ENCODE measurements at regions not wholly inside any gene's neighbourhood (a gene's known extent, or its start where the extent isn't known, plus 50 kb on each side); places are given as distances from the start of the nearest gene placed in this dataset.
"Not testable (repeated sequence)": the region's sequence is repeated elsewhere in the genome, so short reads cannot be mapped to it uniquely, and the experiment has no call there.

DNA sequence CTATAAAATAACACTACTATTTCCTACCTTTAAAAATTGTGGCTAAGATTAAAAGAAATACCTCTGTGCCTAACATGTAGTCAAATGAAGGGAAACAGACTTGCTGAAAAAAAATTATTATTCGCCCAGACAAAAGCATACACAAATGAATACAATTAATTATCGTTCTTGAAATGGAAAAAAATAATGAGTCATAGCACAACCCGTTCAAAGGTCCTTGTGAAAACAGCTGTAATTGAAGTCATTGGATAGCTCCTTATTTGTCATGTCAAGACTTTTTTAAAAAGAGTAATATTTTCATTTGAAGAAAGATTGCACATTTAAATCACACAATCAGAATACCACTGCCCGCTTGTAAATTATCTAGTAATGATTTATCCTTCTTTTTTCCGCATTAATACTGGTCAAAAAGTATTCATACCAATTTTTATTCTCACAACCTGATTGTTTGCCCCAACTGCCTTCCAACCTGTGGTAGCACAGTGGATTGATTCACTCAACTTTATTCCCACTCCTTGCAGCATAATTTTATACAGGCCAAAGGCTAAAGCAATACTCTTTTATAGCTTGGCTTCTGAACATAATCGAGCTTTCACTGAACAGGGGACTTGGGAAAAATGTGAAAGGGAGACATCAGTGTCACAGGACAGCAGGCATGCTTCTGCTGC lies 655.2 kb upstream of the MAP3K7 start:
- DNase-seq, result no peak

DNA sequence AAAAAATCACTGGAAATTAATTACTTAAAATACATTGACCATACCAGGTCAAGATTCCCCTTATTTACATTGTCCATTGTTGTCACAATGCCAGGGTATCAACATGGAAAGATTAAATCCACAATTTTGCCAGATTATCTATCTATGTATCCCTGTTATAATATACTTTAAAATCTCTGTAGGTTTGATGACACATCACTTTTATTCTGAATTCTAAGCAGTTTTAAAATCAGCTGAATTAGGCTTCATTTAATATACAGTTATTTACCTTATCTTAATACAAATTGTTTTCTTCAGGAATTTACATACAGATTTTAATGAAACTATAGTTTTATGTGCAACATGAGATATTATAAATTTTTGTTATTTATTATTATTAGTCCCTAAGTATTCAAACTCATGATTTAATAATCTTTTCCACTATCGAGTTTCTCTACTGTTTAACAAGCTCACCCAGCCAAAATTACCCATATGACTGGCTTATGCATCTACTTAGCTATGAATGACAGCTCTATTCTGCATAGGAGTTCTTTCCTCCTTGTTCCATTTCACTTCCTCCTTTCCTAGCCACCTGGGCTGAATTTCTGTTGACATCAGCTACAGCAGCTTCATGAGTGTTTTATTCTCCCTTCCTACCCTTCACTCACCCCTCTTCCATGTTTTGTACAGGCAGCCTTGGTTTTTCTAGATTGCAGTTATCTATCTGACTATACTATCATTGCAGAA lies 654.2 kb upstream of the MAP3K7 start:
- DNase-seq, result no peak

DNA sequence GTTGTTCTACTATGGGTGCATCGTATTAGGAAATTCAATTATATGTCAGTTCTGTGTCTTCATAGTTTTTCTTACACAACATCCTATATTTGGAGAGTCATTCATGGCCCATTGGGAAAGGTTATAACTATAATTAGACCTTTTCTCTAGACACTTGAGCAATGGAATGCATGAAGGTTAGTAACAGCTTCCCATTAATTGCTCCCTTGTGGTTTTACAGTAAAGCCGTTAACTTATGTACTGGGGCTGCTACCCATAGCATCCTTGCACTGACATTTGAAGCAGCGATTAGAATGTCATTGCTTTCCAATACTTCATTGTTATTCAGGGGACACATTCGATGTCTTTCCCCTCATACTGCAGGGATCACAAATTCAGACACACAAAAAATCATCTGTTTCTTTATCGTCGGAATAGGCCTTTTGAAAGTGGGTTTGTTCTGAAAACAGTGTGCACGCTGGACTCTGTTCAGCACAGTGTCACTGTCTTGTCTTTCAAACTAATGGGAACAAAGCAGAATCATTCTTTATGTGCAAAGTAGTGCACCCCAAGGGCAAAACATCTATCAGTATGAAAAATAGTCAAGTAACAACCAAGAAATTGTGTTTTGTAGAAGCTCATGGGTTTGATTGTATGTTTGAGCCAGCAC lies 634.3 kb upstream of the MAP3K7 start:
- DNase-seq, result no peak

DNA sequence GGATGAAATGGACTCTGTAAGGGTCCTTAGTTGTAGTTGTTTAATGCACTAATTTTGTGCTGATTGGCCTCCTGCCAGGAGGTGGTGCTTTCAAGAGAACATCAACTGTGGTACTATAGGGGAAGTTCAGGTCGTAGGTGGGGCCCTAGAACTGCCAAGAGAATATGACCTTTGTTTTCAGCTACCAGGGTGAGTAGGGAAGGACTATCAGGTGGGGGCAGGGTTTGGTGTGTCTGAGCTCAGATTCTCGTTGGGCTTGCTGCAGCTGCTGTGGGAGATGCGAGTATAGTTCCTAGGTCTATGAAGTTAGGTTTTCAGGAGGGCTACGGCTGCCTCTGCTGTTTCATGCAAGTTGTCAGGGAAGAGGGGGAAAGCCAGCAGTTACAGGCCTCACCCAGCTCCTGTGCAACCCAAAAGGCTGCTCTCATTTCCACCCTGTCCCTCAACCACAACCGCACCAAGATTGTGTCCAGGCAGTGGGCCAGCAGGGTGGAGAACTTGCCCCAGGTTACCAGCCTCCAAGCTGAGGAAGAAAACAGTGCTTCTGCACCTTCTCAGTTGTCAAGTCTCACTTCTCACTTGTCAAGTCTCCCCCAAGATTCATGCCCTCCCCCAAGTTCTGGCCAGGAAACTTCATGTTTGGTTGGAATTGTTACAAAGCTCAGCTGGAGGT lies 626.5 kb upstream of the MAP3K7 start:
- DNase-seq, result no peak

DNA sequence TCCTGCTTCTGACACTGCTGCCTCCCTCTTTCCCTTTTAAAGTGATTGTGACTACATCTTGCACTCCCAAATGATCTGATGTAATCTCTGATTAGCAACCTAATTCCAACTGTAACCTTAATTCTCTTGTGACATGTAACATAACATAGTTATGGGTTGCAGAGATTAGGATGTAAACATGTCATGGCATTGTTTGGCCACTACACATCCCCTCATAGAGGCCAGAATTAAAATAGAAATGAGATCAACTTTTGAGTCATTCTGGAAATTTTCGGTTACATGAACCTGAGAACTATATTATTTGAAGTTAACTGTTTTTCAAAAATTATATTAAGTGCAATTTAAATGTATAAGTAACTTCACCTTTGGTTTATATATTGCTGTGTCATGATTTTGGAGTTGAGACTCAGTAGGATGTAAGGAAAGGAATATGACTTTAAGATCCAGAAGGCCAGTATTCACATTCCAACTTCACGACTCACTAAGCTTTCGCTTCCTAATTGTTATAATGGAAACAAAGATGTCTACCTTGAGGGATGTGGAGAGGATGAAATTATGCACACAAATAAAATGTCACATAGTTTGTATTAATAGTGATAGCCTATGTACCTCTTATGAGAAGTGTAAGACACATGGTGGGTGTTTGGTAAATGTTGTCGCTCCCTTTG lies 611.9 kb upstream of the MAP3K7 start:
- DNase-seq, result no peak

DNA sequence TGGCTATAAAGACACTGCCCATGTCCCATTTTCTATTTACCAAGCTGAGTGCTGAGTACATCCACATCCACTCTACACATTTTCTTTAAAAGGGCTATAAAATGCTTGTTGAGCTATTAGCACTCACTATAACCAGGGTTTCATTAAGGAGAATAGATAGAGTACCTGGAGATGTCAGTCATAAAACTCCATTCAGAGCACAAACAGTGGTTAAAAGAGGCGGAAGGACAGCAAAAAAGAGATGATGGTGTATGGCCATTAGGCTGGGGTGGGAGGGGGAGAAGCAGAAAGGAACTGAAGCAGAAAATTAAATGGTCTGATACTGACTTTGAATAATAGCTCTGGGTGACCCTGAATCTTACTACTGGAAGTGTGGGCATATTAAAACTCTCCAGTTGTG lies 609.9 kb upstream of the MAP3K7 start:
- no peak for DNase-seq

DNA sequence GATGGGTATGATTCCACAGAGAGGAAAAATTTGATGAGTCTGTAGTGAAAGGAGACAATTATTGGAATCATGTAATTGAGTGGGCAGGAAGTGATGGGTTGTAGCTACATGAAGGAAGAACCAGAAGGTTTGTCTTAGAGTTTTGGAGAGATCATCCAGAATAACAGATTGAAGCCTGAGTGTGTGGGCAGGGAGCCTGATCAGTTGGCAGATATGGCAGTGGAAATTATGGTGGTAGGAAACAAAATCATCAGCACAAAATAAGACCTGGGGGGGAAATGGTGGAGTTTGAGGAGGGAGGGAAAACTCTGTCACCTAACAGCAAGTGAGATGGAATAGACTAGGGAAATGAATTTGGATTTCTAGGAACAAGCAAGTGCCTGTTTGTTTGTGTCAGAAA lies 606.6 kb upstream of the MAP3K7 start:
- no peak for DNase-seq

DNA sequence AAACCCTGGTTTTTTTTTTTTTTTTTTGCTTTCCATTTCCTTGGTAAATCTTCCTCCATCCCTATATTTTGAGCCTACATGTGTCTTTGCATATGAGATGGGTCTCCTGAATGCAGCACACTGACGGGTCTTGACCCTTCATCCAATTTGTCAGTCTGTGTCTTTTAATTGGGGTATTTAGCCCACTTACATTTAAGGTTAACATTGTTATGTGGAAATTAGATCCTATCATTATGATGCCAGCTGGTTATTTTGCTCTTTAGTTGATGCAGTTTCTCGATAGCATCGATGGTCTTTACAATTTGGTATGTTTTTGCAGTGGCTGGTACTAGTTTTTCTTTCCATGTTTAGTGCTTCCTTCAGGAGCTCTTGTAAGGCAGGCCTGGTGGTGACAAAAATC lies 603.2 kb upstream of the MAP3K7 start:
- DNase-seq, result not testable (repeated sequence)

DNA sequence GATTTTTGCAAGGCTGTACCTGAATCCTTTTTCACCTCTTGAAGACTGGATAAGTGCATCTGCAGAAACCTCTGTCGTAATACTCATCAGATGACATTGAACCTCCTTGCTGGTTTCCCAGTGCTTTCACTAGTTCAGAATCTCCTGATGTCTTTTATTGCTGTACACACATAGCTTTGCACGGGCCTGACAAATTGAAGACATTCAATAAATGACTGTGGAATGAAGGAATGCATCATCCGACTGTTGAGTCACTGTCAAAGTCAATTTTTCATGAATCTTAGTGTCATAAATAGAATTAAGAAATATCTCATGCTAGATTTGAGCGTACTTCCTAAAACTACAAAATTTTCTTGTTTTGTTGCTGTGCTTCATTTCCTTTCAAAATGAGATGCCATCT lies 598.2 kb upstream of the MAP3K7 start:
- no peak for DNase-seq

DNA sequence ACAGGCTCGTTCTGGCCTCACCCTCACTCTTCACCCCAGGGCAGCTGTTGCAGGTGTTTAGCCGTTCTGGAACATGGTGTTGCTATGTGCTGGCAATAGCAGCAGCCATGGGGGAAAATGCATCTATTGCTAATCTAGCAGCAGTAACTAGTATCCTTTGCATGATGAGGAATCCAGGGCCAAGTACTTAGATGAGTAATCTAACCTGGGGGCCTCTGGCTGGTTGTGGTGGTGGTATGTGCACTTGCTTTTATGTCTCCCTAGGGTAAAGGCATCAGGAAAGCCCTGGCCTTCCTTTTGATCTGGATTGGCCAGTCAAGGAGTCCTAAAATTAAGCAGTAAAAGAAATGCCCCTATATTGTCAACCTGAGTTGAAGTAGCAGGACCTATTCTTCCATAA lies 594.5 kb upstream of the MAP3K7 start:
- no peak for DNase-seq

DNA sequence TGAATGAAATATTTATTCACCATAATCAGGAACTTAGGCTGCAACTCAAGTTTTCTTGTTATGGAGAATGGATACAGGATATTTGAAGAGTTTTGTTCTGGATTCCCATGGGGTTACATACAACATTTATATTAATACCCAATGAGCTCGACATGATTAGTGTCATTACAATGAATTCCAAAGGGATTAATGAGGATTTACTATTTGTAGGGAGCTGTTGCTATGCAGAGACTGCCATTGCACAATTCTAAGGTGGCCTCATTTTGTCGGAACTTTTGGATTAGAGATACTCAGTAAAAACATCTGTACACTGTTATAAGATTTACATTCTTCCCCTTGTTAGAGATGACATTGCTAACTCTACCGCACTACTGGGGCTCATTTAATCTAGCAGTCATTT lies 586.8 kb upstream of the MAP3K7 start:
- DNase-seq, result no peak

DNA sequence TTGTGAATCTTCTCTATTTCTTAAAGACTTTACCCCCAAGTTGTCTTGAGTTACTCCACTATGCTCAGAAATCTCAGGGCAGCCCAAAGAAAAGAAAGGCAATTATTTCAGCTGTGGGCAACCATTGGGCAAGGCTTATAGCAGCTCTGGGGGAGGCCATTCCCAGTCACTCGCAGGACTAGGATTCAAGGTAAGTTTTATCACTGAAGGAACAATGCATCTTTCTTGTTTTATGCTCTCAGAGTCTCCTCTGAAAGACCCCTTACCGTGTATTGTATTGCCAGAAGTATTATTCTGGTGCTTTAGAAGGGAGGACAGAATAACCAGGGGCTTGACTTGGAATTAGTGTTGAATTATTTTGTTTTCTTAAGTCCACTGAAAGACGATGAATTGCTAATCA lies 586.3 kb upstream of the MAP3K7 start:
- DNase-seq, result no peak

DNA sequence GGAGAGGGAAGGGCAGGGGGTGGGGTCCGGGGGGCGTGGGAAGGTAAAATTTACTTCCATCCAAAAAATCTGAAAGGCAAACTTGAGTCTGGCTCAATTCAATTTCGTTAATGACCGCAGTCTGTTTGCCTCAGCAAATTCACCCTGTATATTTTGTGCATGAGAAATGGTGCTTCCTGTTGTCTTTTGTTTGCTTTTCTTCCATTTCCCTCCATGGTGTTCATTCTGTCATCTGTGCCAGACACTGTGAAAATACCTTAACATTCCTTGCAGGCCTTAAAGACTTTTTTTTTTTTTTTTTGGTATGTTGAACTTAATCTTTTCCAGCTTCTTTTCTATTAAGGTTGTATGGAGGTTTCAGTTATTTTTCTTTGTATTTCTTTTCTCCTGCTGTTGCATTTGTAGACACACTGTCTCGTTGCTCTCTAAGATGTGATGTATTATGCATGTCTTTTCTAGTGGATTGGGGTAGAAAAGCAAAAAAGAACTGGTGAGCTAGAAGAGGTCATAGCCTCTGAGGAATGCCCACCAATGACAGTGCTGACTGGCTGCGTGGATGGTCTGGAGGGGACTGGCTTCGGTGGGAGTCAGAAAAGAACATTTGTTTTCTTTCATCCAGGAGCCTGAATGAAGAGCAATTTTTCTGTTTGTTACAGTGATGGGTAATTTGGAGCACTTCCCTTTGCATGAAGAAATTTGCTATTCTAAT lies 585.0 kb upstream of the MAP3K7 start:
- DNase-seq, result no peak

DNA sequence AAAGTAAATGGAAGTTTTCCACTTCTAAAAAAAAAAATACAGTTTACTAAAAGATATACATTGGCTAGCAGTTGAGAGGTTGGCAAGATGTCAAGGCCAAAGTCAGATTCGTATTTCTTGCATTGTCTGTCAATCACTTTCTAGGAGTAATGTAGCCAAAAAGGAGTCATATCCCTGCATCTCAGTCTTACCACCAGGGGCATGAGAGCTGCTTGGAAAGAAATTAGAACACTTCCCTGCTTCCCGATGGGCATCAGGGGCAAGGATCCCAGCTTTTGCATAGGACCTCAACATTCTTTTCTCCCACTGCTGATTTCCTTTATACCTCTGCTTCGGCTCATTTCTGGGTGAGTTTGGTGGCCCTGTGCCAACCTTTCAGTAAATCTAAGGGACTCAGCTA lies 581.0 kb upstream of the MAP3K7 start:
- DNase-seq, result no peak

DNA sequence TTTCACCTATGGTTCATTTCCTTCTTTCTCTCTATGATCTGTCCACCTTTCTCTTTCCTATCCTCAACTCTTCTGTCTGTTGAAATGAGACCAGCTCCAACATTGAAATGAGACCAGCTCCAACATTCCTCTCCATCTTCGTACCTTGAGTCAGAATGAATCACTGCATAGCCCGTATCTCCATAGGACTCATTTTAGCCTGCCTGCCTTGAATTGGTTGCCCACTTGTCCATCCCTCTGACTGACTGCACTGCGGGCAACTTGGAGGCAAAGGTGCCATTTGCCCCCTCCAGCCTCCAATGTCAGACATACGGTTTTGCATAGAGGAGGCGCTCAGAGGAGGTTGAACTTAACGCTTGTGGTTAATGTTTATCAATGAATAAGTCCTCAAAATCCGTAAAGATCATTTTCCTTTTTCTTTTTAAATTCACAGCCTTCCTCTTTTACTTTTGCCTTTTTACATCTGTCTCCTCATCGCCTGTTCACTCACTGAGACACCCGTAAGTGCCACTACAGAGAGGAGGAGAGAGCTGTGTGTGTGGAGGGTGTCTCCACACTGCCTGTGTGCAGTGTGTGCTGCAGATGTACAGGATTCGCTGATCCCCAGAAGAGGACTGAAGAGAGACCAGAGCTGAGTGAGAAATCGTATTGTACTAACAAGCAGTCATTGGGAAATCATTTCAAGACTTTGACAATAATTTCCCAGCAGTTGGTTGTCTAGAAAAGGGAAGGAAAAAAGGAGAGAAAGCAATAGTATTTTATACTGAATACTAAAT lies 579.6 kb upstream of the MAP3K7 start:
- no peak for DNase-seq

DNA sequence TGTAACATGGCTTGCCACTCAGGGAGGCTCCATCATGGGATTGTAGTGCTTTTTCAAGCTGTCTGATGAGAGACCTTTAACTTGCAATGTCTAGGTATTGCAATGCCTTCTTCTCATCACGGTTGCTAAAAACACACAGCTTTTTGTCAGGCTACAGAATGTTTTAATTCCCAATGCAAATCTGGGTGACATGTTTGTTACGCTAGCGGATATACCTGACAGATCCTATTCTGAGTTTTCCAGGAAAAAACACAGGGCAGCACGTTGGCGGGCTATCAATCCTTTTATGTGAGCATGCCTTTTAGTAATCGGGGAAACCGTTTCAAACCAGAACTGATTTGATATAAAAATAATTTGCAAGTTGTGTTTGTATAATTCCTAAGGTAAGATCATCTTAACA lies 577.2 kb upstream of the MAP3K7 start:
- no peak for DNase-seq

DNA sequence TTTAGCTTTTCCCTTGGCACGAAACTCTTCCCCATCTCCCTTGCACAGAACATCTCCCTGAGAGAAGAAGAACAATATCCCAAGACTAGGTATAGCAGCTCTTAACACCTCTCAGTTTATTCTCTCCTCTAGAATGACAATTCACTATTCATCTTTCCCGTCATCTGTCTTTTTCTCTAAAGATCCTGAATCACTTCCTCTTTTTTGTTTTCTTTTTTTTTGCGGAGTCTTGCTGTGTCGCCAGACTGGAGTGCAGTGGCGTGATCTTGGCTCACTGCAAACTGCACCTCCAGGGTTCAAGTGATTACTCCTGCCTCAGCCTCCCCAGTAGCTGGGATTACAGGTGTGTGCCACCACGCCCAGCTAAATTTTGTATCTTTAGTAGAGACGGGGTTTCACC lies 574.4 kb upstream of the MAP3K7 start:
- DNase-seq, result no peak

DNA sequence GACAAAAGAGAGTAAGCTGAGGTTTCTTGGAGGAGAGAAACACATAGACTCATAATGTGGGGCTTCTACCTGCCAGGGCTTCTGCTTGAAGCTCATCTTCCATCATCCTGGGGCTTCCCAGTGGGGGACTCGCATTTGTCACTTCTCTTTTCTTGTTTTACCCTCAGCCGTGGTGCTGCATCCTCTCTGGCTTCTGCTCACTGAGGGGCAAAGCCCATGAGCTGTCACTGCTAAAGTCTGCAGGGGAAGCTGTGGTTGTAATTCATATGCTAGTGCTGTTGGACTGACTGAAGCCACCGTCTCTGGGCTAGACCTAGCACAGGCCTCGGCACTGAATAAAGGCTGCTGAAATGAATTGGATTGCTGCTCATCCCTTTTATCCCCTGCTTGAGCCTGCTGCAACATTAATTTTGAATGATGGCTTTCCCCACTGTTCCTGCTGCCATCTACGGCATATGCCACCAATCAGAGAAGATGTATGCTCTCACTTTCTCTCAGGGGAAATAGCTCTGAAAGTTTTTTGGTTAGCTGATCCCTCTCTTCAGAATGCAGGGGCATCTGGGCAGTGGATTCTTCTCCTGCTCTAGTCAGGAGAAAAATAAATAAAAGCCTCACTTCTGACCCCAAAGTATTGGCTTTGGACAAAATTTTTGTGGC lies 568.4 kb upstream of the MAP3K7 start:
- no peak for DNase-seq

DNA sequence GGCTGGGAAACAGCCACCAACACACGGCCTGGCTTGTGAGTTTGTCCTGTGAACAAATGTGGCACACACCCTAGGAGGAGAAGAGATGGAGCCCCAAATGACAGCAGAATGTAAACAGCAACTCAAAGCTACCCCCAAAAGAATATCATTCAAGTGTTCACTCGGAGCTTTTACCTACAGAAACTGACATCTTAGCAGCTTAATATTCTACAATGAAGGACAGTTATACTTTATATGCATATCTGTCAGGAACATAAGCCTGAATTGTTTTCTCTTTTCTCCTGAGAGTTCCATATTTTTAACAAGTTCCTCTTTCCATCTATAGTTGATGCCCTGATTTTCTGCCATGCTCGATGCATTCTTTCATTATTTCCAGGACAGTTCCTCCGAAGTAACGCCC lies 566.0 kb upstream of the MAP3K7 start:
- DNase-seq, result no peak

DNA sequence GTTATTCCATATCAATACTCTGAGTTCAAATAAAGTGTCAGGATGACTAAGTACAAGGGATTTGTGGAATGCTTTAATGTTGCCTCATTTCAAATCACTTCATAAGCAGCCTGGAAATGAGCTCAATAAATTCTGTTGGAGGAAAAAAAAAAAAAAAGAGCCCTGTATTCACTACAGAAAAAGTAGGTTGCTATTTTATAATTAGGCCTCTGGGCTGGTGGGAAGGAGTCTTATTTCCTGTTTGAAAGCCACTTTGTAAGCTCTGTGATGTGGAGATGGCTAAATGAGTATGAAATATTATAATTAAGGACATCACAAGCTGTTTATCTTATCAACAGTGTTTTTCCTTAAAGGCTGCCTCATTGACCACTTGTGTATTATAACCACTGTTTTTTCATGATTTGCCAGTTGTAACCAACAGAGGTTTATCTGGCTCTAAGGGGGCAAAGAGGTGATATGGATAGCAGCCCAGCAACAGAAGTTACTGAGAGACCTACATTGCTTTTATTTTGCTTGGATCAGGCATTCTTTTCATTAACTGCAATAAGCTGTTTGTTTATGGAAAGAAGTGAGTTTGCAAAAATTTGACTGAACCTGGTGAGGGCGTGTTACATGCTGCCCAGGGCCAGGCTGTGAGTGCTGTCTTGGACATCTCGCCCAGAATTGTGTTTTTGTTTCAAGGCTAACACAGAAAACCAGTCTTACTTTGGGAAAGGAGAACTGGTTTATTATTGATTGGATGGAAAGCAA lies 563.3 kb upstream of the MAP3K7 start:
- no peak for DNase-seq
